Mammary epithelial cell (primary cell): ENCODE measurements at regions not wholly inside any gene's neighbourhood (a gene's known extent, or its start where the extent isn't known, plus 50 kb on each side); places are given as distances from the start of the nearest gene placed in this dataset.

Source experiments
- CTCF ChIP-seq, 2 donors: IDR thresholded peaks in 1 of 2; conservative IDR thresholded peaks in 1 of 2; 2 replicates each; pipeline ENCODE4 v1.5.1; 2011 to 2012; ENCODE audit warnings: inconsistent platforms in 2 of 2, low read length in 2 of 2, mild to moderate bottlenecking in 2 of 2, control low read depth in 1 of 2, low read depth in 1 of 2; ENCODE audit not compliant: insufficient read depth in 1 of 2; ENCODE audit errors: extremely low read depth in 1 of 2
- EZH2 ChIP-seq: IDR thresholded peaks from 2 replicates; pipeline ENCODE4 v1.6.1; 2012; ENCODE audit warnings: low read length, inconsistent platforms, borderline replicate concordance

GRCh38 chr5:21070858-21071257, 1082.9 kb upstream of the CDH18 start:
- TF ChIP-seq CTCF (conservative IDR thresholded peaks at IDR 0.05 in 1 of 2, IDR thresholded peaks at IDR 0.05 in 1 of 2; ENCODE audit: extremely low read depth in 1 of 2, insufficient read depth in 1 of 2, low read depth in 1 of 2, low read length in 2 of 2) (no peak), EZH2 (no peak)
